SK-N-SH treated with all-trans-retinoic acid at 6 μM for 48 hours (cell line): ENCODE measurements at regions not wholly inside any gene's neighbourhood (a gene's known extent, or its start where the extent isn't known, plus 50 kb on each side); places are given as distances from the start of the nearest gene placed in this dataset.

Experiments used
- ATAC-seq: fragments of 200-7000 bp; cut with Tn5 transposase; 3 replicates; pipeline ENCODE4 v1.9.1; 2020; ENCODE audit warnings: mild to moderate bottlenecking, moderate library complexity
- ARNTL ChIP-seq: fragments of 450-650 bp; formaldehyde crosslinking; IDR thresholded peaks from 2 replicates; pipeline ENCODE4 v1.5.0; 2020; ENCODE audit warnings: low read depth, mild to moderate bottlenecking, moderate library complexity, borderline replicate concordance
- CREB5 ChIP-seq: fragments of 250-450 bp; sonication (Bioruptor Pico); IDR thresholded peaks from 2 replicates; pipeline ENCODE4 v1.5.1; 2020; ENCODE audit warnings: low read depth, mild to moderate bottlenecking, moderate library complexity
- CSDC2 ChIP-seq: fragments of 250-450 bp; sonication (Bioruptor Pico); IDR thresholded peaks from 2 replicates; pipeline ENCODE4 v1.5.0; 2020; ENCODE audit warnings: mild to moderate bottlenecking, moderate library complexity
- ESRRG ChIP-seq: fragments of 250-450 bp; sonication (Bioruptor Pico); IDR thresholded peaks from 2 replicates; pipeline ENCODE4 v1.6.1; 2021; ENCODE audit warnings: mild to moderate bottlenecking
- ISL1 ChIP-seq: fragments of 250-450 bp; sonication (Bioruptor Pico); IDR thresholded peaks from 2 replicates; pipeline ENCODE4 v2.1.2; 2022; ENCODE audit warnings: mild to moderate bottlenecking, moderate library complexity
- OSR1 ChIP-seq: fragments of 250-450 bp; sonication (Bioruptor Pico); IDR thresholded peaks from 2 replicates; pipeline ENCODE4 v1.8.0; 2022; ENCODE audit warnings: moderate library complexity, mild to moderate bottlenecking, inconsistent platforms
- PATZ1 ChIP-seq: fragments of 250-450 bp; sonication (Bioruptor Pico); IDR thresholded peaks from 2 replicates; pipeline ENCODE4 v1.8.0; 2020; ENCODE audit warnings: mild to moderate bottlenecking, moderate library complexity, borderline replicate concordance
- PPARA ChIP-seq: fragments of 250-450 bp; sonication (Bioruptor Pico); IDR thresholded peaks from 2 replicates; pipeline ENCODE4 v1.5.0; 2020; ENCODE audit warnings: mild to moderate bottlenecking, borderline replicate concordance
- RARB ChIP-seq: fragments of 250-450 bp; sonication (Bioruptor Pico); IDR thresholded peaks from 2 replicates; pipeline ENCODE4 v1.8.0; 2021; ENCODE audit warnings: mild to moderate bottlenecking, moderate library complexity
- SNAI2 ChIP-seq: fragments of 250-450 bp; sonication (Bioruptor Pico); IDR thresholded peaks from 2 replicates; pipeline ENCODE4 v1.5.0; 2020; ENCODE audit warnings: mild to moderate bottlenecking, moderate library complexity
- TCF4 ChIP-seq: fragments of 250-450 bp; sonication (Bioruptor Pico); IDR thresholded peaks from 2 replicates; pipeline ENCODE4 v1.8.0; 2021; ENCODE audit warnings: mild to moderate bottlenecking, moderate library complexity, borderline replicate concordance
- ZC3H10 ChIP-seq: fragments of 250-450 bp; sonication (Bioruptor Pico); IDR thresholded peaks from 2 replicates; pipeline ENCODE4 v1.5.1; 2021; ENCODE audit warnings: mild to moderate bottlenecking, moderate library complexity
- ZFP3 ChIP-seq: fragments of 250-450 bp; sonication (Bioruptor Pico); IDR thresholded peaks from 2 replicates; pipeline ENCODE4 v1.5.0; 2020; ENCODE audit warnings: mild to moderate bottlenecking, moderate library complexity
- ZFP30 ChIP-seq: fragments of 450-650 bp; formaldehyde crosslinking; IDR thresholded peaks from 2 replicates; pipeline ENCODE4 v1.5.0; 2022; ENCODE audit warnings: mild to moderate bottlenecking, moderate library complexity
- ZNF8 ChIP-seq: fragments of 450-650 bp; formaldehyde crosslinking; IDR thresholded peaks from 2 replicates; pipeline ENCODE4 v1.5.0; 2020; ENCODE audit warnings: mild to moderate bottlenecking, moderate library complexity
- TF ChIP-seq, protein P1 (sequence below): fragments of 250-450 bp; sonication (Bioruptor Pico); IDR thresholded peaks from 2 replicates; pipeline ENCODE4 v1.5.1; 2021; ENCODE audit warnings: mild to moderate bottlenecking, moderate library complexity
- TF ChIP-seq, protein P2 (sequence below): fragments of 250-450 bp; sonication (Bioruptor Pico); IDR thresholded peaks from 2 replicates; pipeline ENCODE4 v1.8.0; 2021; ENCODE audit warnings: low read depth, mild to moderate bottlenecking, moderate library complexity, borderline replicate concordance

- TF ChIP-seq, protein P1, sequence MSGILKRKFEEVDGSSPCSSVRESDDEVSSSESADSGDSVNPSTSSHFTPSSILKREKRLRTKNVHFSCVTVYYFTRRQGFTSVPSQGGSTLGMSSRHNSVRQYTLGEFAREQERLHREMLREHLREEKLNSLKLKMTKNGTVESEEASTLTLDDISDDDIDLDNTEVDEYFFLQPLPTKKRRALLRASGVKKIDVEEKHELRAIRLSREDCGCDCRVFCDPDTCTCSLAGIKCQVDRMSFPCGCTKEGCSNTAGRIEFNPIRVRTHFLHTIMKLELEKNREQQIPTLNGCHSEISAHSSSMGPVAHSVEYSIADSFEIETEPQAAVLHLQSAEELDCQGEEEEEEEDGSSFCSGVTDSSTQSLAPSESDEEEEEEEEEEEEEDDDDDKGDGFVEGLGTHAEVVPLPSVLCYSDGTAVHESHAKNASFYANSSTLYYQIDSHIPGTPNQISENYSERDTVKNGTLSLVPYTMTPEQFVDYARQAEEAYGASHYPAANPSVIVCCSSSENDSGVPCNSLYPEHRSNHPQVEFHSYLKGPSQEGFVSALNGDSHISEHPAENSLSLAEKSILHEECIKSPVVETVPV, result no peak
- TF ChIP-seq ZFP30 (CRISPR knock-in tag) (no peak), ZNF8 (CRISPR knock-in tag) (no peak), OSR1 (CRISPR knock-in tag) (no peak), PATZ1 (CRISPR knock-in tag) (no peak), TCF4 (CRISPR knock-in tag) (no peak), CSDC2 (CRISPR knock-in tag) (no peak), RARB (CRISPR knock-in tag) (no peak)
These were observed 72.2 kb upstream of the ATP6AP2 start (continued) for GRCh38 chrX:40508560-40508959.

DNA sequence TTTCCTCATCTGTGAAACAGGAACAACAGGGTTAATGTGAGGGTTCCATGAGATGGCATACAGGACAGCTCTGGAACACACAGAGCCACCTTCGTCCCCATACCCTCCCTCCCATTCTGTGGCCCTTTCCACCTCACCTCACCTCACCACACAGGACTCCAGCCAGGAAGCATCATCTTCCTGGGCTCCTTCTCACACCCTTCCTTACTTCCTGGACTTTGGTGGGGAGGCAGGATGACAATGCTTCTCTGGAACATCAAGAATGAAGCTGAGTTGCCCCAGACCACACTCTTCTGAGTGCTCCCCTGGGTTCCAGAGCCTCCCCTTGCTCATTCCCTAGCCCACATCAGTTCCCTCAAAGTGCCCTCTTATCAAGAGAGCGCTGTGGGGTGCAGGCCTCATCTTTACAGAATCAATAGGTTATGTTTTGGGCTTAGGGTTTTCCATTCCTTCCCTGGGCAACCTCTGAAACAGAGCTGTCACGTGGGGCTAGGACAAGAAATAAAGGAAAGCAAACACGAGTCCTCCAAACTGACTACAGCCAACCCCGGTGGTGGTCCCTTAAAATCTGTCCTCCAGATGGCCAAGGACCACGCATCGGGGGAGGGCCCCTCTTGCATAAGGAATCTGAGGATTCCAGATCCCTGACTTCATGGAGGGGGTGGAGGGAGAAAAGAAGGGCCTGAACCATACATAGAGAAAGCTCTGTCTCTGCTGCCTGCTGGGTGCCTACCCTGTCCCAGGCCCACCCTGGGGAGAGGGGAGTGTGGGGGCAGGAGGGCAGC lies 74.4 kb upstream of the ATP6AP2 start:
- no peak for ATAC-seq
- no peak for TF ChIP-seq ESRRG (CRISPR knock-in tag)
- TF ChIP-seq TCF4 (CRISPR knock-in tag), result no peak

DNA sequence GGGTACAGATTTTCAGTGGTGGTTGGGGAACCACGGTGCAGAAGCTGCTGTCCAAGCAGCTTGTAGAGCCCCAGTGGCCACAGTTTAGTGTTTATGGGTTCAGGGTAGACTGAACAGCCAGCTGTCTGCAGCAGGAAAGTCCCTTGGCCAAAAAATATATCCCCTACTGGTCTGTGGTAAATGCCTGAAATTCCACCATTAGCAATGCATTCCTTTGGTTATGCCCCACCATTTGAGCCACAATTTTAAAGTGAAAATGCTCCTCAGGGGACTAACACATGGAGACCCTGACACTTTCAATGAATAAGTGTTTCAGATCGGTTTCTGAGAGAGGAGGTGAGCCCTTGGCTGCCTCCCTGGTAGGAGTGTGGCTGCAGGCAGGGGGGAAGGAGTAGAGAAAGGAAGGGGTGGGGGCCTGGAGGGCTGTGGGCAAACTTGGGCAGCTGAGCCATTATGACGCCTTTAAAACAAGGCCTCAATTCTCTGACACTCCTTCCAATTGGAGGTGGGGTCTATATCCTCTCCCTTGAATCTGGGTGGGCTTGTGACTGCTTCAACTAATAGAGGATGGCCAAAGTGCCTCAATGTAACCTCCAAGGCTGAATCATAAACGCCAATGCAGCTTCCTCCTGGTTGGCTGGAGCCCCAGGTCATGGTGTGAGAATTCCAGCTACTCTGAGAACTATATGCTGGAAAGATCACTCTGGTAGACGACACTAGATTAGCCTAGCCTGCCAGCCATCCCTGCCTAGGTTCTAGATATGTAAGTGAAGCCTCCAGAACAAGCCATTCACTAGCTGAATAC lies 75.8 kb upstream of the ATP6AP2 start:
- TF ChIP-seq TCF4 (CRISPR knock-in tag) (no peak), ISL1 (CRISPR knock-in tag) (no peak), PPARA (CRISPR knock-in tag) (no peak), ARNTL (CRISPR knock-in tag) (no peak), RARB (CRISPR knock-in tag) (no peak), ZC3H10 (no peak), ZFP3 (no peak), ESRRG (CRISPR knock-in tag) (no peak), ZFP30 (CRISPR knock-in tag) (no peak), SNAI2 (CRISPR knock-in tag) (no peak), ZNF8 (CRISPR knock-in tag) (no peak), OSR1 (CRISPR knock-in tag) (no peak), CSDC2 (CRISPR knock-in tag) (no peak), CREB5 (CRISPR knock-in tag) (no peak)
- TF ChIP-seq, protein P2, sequence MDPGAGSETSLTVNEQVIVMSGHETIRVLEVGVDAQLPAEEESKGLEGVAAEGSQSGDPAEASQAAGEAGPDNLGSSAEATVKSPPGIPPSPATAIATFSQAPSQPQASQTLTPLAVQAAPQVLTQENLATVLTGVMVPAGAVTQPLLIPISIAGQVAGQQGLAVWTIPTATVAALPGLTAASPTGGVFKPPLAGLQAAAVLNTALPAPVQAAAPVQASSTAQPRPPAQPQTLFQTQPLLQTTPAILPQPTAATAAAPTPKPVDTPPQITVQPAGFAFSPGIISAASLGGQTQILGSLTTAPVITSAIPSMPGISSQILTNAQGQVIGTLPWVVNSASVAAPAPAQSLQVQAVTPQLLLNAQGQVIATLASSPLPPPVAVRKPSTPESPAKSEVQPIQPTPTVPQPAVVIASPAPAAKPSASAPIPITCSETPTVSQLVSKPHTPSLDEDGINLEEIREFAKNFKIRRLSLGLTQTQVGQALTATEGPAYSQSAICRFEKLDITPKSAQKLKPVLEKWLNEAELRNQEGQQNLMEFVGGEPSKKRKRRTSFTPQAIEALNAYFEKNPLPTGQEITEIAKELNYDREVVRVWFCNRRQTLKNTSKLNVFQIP (CRISPR knock-in tag), result no peak
- TF ChIP-seq, protein P1, result no peak
- peak; percentile 69 for ATAC-seq

- no peak for ATAC-seq
- TF ChIP-seq ARNTL (CRISPR knock-in tag) (no peak), ZNF8 (CRISPR knock-in tag) (no peak), ZFP3 (no peak), OSR1 (CRISPR knock-in tag) (no peak), ZC3H10 (no peak), ISL1 (CRISPR knock-in tag) (no peak), ESRRG (CRISPR knock-in tag) (no peak), TCF4 (CRISPR knock-in tag) (no peak), SNAI2 (CRISPR knock-in tag) (no peak)
- TF ChIP-seq, protein P2 (CRISPR knock-in tag), result no peak
- TF ChIP-seq, all 23 proteins: peak for 0
These were observed 77.7 kb upstream of the ATP6AP2 start for GRCh38 chrX:40503094-40503493.
